Suprapubic skin (tissue), 4 donors: ENCODE measurements at regions not wholly inside any gene's neighbourhood (a gene's known extent, or its start where the extent isn't known, plus 50 kb on each side); places are given as distances from the start of the nearest gene placed in this dataset.

Experiments
- DNase-seq, 2 donors: peaks; one replicate each; pipeline ENCODE4 v3.0.0-alpha.2; 2019; ENCODE audit warnings: low spot score in 2 of 2
- H3K27ac ChIP-seq: fragments of 200-600 bp; sonication (generic); one replicate; pipeline ENCODE4 v1.5.1; 2019
- H3K27me3 ChIP-seq: fragments of 200-600 bp; sonication (generic); one replicate; pipeline ENCODE4 v1.5.1; 2019
- H3K36me3 ChIP-seq: fragments of 200-600 bp; sonication (generic); one replicate; pipeline ENCODE4 v1.5.1; 2019
- H3K4me1 ChIP-seq: fragments of 200-600 bp; sonication (generic); one replicate; pipeline ENCODE4 v1.5.1; 2019
- H3K4me3 ChIP-seq: fragments of 200-600 bp; sonication (generic); one replicate; pipeline ENCODE4 v1.5.1; 2019; ENCODE audit warnings: mild to moderate bottlenecking
- H3K9me3 ChIP-seq: fragments of 200-600 bp; sonication (generic); one replicate; pipeline ENCODE4 v1.5.1; 2019
- CTCF ChIP-seq, 2 donors: fragments of 200-600 bp in 1 of 2; fragments of 450-650 bp in 1 of 2; sonication (generic) in 1 of 2; IDR thresholded peaks; one replicate each; pipeline ENCODE4 v1.5.1; 2016 to 2019; ENCODE audit warnings: antibody characterized with exemption in 2 of 2, mild to moderate bottlenecking in 1 of 2, moderate library complexity in 1 of 2
- EP300 ChIP-seq: sonication (generic); formaldehyde crosslinking; IDR thresholded peaks from one replicate; pipeline ENCODE4 v1.6.1; 2017; ENCODE audit warnings: antibody characterized with exemption
- POLR2A ChIP-seq, 2 donors: fragments of 450-650 bp; IDR thresholded peaks; one replicate each; pipeline ENCODE4 v1.6.1; 2017; ENCODE audit warnings: antibody characterized with exemption in 2 of 2, mild to moderate bottlenecking in 2 of 2, moderate library complexity in 2 of 2
- POLR2AphosphoS5 ChIP-seq, 3 donors: sonication (generic); formaldehyde crosslinking; IDR thresholded peaks; one replicate each; pipeline ENCODE4 v1.6.1; 2017; ENCODE audit warnings: antibody characterized with exemption in 3 of 3
- WGBS: methylation state at CpG from one replicate; pipeline ENCODE4 v1.1.5; 2018; 5-methylcytosine and 5-hydroxymethylcytosine counted together

- Histone ChIP-seq H3K4me3 (no peak overlapping the region), H3K27ac (no peak overlapping the region), H3K4me1 (no peaks in the 10 kb centered on the region), H3K36me3 (no peaks in the 10 kb centered on the region), H3K9me3 (no peaks in the 10 kb centered on the region), H3K27me3 (no peaks in the 10 kb centered on the region)
- DNase-seq, result no peak
- TF ChIP-seq POLR2A (IDR thresholded peaks at IDR 0.05) (no peak), EP300 (no peak), POLR2AphosphoS5 (IDR thresholded peaks at IDR 0.05) (no peak), CTCF (IDR thresholded peaks at IDR 0.05) (no peak)
Observed at GRCh38 chr5:23223846-23224245, 283.6 kb upstream of the PRDM9 start.

- H3K36me3 ChIP-seq, result no peaks in the 10 kb centered on the region
- no peak for DNase-seq
- no peaks in the 10 kb centered on the region for H3K27me3 ChIP-seq
- WGBS, result 79% methylated on average over 3 of the region's 3 CpGs
- no peaks in the 10 kb centered on the region for H3K9me3 ChIP-seq
- no peak overlapping the region for H3K4me3 ChIP-seq
- TF ChIP-seq POLR2A (IDR thresholded peaks at IDR 0.05), result no peak
- TF ChIP-seq POLR2AphosphoS5 (IDR thresholded peaks at IDR 0.05), result no peak
- no peak for TF ChIP-seq CTCF (IDR thresholded peaks at IDR 0.05)
- H3K4me1 ChIP-seq, result no peaks in the 10 kb centered on the region
- no peak overlapping the region for H3K27ac ChIP-seq
Observed at GRCh38 chr5:23221831-23222230, 285.6 kb upstream of the PRDM9 start.

- Histone ChIP-seq H3K9me3 (no peaks in the 10 kb centered on the region), H3K27me3 (no peaks in the 10 kb centered on the region), H3K4me1 (no peaks in the 10 kb centered on the region), H3K4me3 (no peak overlapping the region), H3K36me3 (no peaks in the 10 kb centered on the region), H3K27ac (no peak overlapping the region)
- no peak for DNase-seq
- WGBS, result 60% methylated on average over 1 of the region's 1 CpG
- TF ChIP-seq CTCF (IDR thresholded peaks at IDR 0.05) (no peak), EP300 (no peak), POLR2A (IDR thresholded peaks at IDR 0.05) (no peak), POLR2AphosphoS5 (IDR thresholded peaks at IDR 0.05) (no peak)
Observed at GRCh38 chr5:23217159-23217558, 290.2 kb upstream of the PRDM9 start.

- H3K27ac ChIP-seq, result no peak overlapping the region
- DNase-seq, result no peak
- H3K9me3 ChIP-seq, result no peaks in the 10 kb centered on the region
- no peaks in the 10 kb centered on the region for H3K4me1 ChIP-seq
- no peaks in the 10 kb centered on the region for H3K36me3 ChIP-seq
- 81% methylated on average over 5 of the region's 5 CpGs for WGBS
- no peak for TF ChIP-seq POLR2AphosphoS5 (IDR thresholded peaks at IDR 0.05)
- TF ChIP-seq CTCF (IDR thresholded peaks at IDR 0.05), result no peak
- TF ChIP-seq EP300, result no peak
- TF ChIP-seq POLR2A (IDR thresholded peaks at IDR 0.05), result no peak
- no peak overlapping the region for H3K4me3 ChIP-seq
- H3K27me3 ChIP-seq, result no peaks in the 10 kb centered on the region
Observed at GRCh38 chr5:23216345-23216744, 291.1 kb upstream of the PRDM9 start.

GRCh38 chr5:23208959-23209431 lies 298.4 kb upstream of the PRDM9 start:
- Histone ChIP-seq H3K27ac (no peak overlapping the region), H3K36me3 (no peaks in the 10 kb centered on the region), H3K27me3 (no peaks in the 10 kb centered on the region), H3K4me1 (peaks cover 2% of the 10 kb centered on the region), H3K4me3 (no peak overlapping the region), H3K9me3 (no peaks in the 10 kb centered on the region)
- TF ChIP-seq POLR2A (IDR thresholded peaks at IDR 0.05) (no peak), CTCF (IDR thresholded peaks at IDR 0.05) (peak in 1 of 2 donors; percentile 42)
- WGBS, result 16% methylated on average over 1 of the region's 1 CpG
- DNase-seq, result no peak
